ENCODE measurements at regions not wholly inside any gene's neighbourhood (a gene's known extent, or its start where the extent isn't known, plus 50 kb on each side); places are given as distances from the start of the nearest gene placed in this dataset.
A peak's percentile ranks its signal among the peaks of the same experiment; 100 is the strongest.

DNA sequence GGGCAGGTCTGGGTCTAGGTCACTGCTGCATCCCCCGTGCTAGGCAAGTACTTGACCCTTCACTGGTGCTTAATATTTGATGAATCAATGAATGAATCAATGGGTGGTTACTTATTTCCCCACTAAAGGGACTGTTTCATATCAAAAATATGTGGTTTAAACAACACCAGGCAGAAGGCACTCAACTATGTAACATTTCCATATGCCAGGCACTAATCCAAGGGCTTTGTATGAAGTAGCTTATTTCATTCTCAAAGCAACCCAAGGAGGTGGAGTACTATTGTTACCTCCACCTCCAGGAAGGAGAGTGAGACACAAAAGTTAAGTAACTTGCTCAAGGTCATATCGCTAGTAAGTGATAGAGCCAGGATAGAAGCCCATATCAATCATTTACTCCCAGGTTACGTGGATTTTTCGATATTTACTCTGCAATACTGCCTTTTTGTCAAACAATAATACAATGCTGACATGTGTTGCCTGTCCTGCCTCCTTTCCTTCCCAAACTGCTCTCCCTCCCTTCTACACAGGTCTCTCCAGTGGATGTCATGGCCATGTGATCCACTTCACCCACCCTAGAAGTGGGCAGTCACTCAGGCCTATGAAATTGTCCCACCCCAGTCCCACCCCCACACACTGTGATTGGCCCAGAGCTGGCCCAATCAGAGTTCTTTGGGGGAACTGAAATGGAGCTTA is 142.8 kb downstream of the ETS2 start:
- no peak for DNase-seq (ENCODE audit: low read depth in 2 of 3, low spot score in 2 of 3)

GRCh38 chr21:38945545-38946245 is 140.0 kb downstream of the ETS2 start:
- no peak for DNase-seq (ENCODE audit: low read depth in 2 of 3, low spot score in 2 of 3)

- no peak for DNase-seq (ENCODE audit: low read depth in 2 of 3, low spot score in 2 of 3)
These were observed 139.2 kb downstream of the ETS2 start for GRCh38 chr21:38944903-38945302.

DNA sequence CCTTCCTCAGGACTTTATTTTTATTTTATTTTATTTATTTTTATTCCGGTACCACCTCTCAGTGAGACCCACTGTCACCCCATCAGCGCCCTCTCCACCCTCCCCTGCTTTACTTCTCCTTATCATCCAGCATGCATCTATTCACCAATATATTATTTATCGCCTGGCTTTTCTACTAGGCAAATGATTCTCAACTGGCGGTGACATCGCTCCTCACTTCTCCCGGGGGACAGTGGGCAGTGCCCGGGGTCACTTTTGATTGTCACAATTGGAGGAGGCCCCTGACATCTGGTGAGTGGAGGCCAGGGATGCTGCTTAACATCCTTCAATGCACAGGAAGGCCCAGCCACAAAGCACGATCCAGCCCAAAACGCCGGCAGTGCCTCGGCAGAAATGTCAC is 138.7 kb downstream of the ETS2 start:
- no peak for DNase-seq (ENCODE audit: low read depth in 2 of 3, low spot score in 2 of 3)

GRCh38 chr21:38942748-38943211 is 137.1 kb downstream of the ETS2 start:
- DNase-seq (ENCODE audit: low read depth in 2 of 3, low spot score in 2 of 3): no peak

DNA sequence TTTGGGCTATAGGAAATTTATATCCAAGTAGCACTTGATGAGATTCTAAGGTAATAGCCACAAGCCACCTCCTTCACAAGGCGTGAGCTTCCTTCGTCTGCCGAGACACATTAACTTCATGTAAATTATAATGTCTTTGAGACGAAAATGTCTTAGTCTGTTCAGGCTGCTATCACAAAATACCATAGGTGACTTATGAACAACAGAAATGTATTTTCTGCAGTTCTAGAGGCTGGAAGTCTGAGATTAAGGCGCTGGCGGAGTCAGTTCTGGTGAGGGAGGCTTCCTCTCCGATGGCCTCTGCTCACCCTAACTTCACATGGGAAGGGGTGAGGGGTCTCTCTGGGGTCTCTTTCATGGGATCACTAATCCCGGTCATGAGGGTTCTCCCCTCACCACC is 133.0 kb downstream of the ETS2 start:
- no peak for DNase-seq (ENCODE audit: low read depth in 2 of 3, low spot score in 2 of 3)

GRCh38 chr21:38938343-38938742 is 132.6 kb downstream of the ETS2 start:
- DNase-seq (ENCODE audit: low read depth in 2 of 3, low spot score in 2 of 3): peak in 2 of 3 donors; percentile 41 to 61

- no peak for DNase-seq (ENCODE audit: low read depth in 2 of 3, low spot score in 2 of 3)
These were observed 132.1 kb downstream of the ETS2 start for GRCh38 chr21:38937844-38938243.

DNA sequence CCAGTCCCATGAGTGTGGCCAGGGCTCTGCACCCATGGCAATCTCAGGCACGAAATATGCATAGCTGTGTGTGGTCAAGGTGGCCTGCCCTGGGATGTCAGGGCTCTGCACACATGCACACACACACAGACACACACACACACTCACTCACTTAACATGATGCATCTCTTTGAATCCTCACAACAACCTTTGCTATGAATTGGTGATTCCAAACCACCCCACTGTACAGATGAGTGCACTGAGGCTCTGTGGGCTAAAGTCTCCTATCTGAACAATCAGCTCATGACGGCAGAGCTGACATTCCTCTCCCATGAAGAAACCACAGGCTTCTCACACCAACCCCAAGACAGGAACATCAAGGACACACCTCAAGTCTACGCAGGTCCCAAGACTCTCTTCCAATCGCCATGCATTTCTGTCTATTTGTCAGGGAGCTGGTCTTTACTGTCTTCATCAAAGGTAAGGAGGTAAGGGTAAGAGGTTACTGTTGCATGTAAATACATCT is 131.6 kb downstream of the ETS2 start:
- no peak for DNase-seq (ENCODE audit: low read depth in 2 of 3, low spot score in 2 of 3)

DNA sequence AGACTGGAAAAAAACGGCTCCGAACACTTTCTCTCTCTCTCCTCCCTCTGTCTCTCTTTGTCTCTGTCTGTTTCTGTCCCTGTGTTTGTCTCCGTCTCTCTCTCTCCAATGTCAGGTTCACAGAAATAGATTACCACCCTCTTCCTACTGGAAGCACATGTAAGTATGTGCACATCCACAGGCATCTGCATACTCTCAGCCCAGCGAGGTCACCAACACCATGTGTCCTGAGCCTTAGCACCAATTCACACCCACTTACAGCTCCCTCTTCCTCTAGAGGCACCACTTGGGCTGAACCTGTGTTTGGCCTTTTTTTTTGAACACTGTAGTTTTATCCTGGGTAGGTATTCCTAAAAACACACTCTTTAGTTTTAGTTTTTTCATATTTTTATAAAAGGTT is 130.5 kb downstream of the ETS2 start:
- no peak for DNase-seq (ENCODE audit: low read depth in 2 of 3, low spot score in 2 of 3)

DNA sequence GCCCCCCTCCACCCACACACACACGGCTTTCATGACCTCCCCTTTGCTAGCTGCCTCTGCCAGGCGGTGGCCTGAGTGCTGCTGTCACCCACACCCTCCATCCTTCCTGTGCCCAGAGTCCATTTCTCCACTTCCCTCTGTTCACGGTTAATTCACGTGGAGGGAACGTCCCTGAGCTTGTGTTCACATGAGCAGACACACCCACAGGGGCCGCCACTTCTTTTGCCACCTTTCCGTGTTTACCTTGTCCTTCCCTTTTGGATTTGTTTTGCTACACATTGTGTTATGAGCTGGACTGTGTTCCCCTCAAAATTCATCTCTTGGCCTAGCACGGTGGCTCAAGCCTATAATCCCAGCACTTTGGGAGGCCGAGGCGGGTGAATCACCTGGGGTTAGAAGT is 128.0 kb downstream of the ETS2 start:
- DNase-seq (ENCODE audit: low read depth in 2 of 3, low spot score in 2 of 3): no peak

DNA sequence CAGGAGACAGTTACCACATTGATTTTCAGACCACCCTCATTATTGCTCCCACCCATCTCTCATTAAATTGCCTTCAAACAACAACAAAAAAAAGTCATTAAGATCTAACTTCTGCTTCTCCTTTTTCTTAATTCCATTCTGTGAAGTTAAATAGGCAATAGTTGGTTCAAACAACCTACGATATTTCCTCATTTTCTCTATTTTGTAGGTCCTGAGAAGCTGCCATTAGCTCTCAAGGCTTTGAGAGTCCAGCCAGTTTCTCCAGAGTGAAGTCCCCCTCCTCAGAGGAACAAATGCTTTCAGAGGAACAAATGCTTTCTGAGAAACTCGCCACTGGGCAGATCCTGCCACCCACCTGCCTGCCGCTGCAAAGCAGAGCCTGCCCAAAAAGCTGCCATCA is 125.6 kb downstream of the ETS2 start:
- peak in 1 of 3 donors; percentile 33 for DNase-seq (ENCODE audit: low read depth in 2 of 3, low spot score in 2 of 3)

- DNase-seq (ENCODE audit: low read depth in 2 of 3, low spot score in 2 of 3): peak in 1 of 3 donors; percentile 42
These were observed 125.1 kb downstream of the ETS2 start for GRCh38 chr21:38930853-38931252.

GRCh38 chr21:38930066-38930465 is 124.3 kb downstream of the ETS2 start:
- no peak for DNase-seq (ENCODE audit: low read depth in 2 of 3, low spot score in 2 of 3)

GRCh38 chr21:38929652-38930051 is 123.9 kb downstream of the ETS2 start:
- no peak for DNase-seq (ENCODE audit: low read depth in 2 of 3, low spot score in 2 of 3)

GRCh38 chr21:38929142-38929541 is 123.4 kb downstream of the ETS2 start:
- no peak for DNase-seq (ENCODE audit: low read depth in 2 of 3, low spot score in 2 of 3)

- no peak for DNase-seq (ENCODE audit: low read depth in 2 of 3, low spot score in 2 of 3)
These were observed 122.0 kb downstream of the ETS2 start for GRCh38 chr21:38927776-38928175.

DNA sequence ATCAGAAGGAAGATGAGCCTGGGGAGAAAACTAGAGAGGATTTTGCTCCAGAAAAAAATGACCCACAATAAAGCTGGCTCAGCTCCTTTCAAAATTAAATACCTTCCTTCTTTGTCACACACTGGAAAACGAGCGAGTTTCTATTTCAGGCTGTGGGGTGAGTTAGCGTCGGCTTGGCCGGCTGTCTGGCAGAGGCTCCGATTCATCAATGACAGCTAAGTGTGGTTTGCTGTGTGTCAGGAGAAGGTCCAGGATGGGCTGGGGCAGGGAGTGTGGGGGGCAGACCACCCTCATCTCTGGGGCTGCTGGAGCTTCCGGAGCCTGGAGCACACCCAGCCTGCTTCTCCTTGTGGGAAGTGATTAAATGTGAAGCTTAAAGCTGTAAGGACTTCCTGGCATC is 120.2 kb downstream of the ETS2 start:
- peak in 2 of 3 donors; percentile 35 to 56 for DNase-seq (ENCODE audit: low read depth in 2 of 3, low spot score in 2 of 3)

- no peak for DNase-seq (ENCODE audit: low read depth in 2 of 3, low spot score in 2 of 3)
These were observed 119.7 kb downstream of the ETS2 start for GRCh38 chr21:38925478-38925877.

DNA sequence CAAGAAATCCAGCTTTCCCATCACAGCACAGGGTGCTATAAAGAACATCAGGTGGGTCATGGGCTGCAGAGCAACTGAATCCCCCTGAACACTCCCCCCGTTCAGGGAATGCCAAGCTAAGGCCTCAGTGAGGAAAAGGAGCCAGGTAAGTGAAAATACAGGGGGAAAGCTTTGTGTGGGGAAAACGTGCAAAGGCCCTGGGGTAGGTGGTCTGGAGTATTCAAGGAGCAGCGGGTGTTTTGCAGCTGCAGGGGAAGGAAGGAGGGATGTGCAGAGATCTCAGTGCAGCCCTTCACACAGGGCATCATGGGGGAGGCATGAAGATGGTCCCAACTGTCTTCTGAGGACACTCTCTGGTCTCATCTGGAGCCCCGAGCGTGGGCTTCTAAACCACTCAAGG is 119.2 kb downstream of the ETS2 start:
- no peak for DNase-seq (ENCODE audit: low read depth in 2 of 3, low spot score in 2 of 3)

GRCh38 chr21:38923429-38923828 is 117.7 kb downstream of the ETS2 start:
- DNase-seq (ENCODE audit: low read depth in 2 of 3, low spot score in 2 of 3): no peak

Measured in hematopoietic multipotent progenitor cell (in vitro differentiated cells).